A549 (cell line): ENCODE measurements at regions not wholly inside any gene's neighbourhood (a gene's known extent, or its start where the extent isn't known, plus 50 kb on each side); places are given as distances from the start of the nearest gene placed in this dataset.

Experiments used
- ATAC-seq, 2 experiments: fragments of 200-7000 bp in 1 of 2; fragments of >200 bp in 1 of 2; cut with Nextera tagmentation in 1 of 2; cut with Tn5 transposase in 1 of 2; 3 replicates each; pipeline versions ENCODE4 v1.8.0 to v1.9.1; 2018 to 2020; ENCODE audit warnings: mild to moderate bottlenecking in 1 of 2, moderate library complexity in 1 of 2
- CTCF ChIA-PET: fragments of 300-600 bp; sonication (Branson Sonifier 250); formaldehyde crosslinking; extraction: SDS; loops from one replicate; lab custom pipeline; 2021; ENCODE audit warnings: antibody characterized with exemption, inconsistent platforms; lab: Yijun Ruan, JAX
- POLR2A ChIA-PET: fragments of 350-600 bp; formaldehyde crosslinking; extraction: SDS; loops from one replicate; lab custom pipeline; 2021; ENCODE audit warnings: antibody characterized with exemption, inconsistent platforms; lab: Yijun Ruan, JAX
- DNase-seq, 2 experiments: peaks; one replicate each; pipeline versions ENCODE4 v3.0.0 to v3.0.0-alpha.2; 2011 to 2016; ENCODE audit warnings: low read depth in 1 of 2, low spot score in 1 of 2
- FAIRE-seq: peaks from 2 replicates; lab custom pipeline; 2011; peaks lifted over from hg19 to GRCh38; lab: Jason Lieb, UNC
- H3K27ac ChIP-seq, 2 experiments: fragments of >200 bp; sonication (Bioruptor Twin); formaldehyde crosslinking; 3 replicates each; pipeline ENCODE4 v1.5.1; 2016 to 2017
- H3K4me1 ChIP-seq: fragments of >200 bp; sonication (Bioruptor Twin); formaldehyde crosslinking; 3 replicates; pipeline ENCODE4 v1.6.1; 2016
- H3K4me2 ChIP-seq: fragments of >200 bp; sonication (Bioruptor Twin); formaldehyde crosslinking; 3 replicates; pipeline ENCODE4 v1.6.1; 2016
- H3K4me3 ChIP-seq: fragments of >200 bp; sonication (Bioruptor Twin); formaldehyde crosslinking; 3 replicates; pipeline ENCODE4 v1.5.1; 2016
- H3K9me3 ChIP-seq: fragments of >200 bp; sonication (Bioruptor Twin); formaldehyde crosslinking; 3 replicates; pipeline ENCODE4 v1.6.1; 2016
- CBX2 ChIP-seq: fragments of 200-600 bp; sonication (generic); IDR thresholded peaks from 2 replicates; pipeline ENCODE4 v1.6.1; 2016; ENCODE audit warnings: low read depth, mild to moderate bottlenecking, borderline replicate concordance
- CBX8 ChIP-seq: fragments of 200-600 bp; sonication (generic); IDR thresholded peaks from 2 replicates; pipeline ENCODE4 v1.6.1; 2016
- CHD2 ChIP-seq: fragments of 150-350 bp; IDR thresholded peaks from 2 replicates; pipeline ENCODE4 v1.6.1; 2014; ENCODE audit warnings: low read length; ENCODE audit not compliant: partially characterized antibody
- E2F6 ChIP-seq: IDR thresholded peaks from 2 replicates; pipeline ENCODE4 v1.6.1; 2012; ENCODE audit warnings: low read depth, borderline replicate concordance
- EHF ChIP-seq: fragments of 250-450 bp; sonication (Bioruptor Pico); IDR thresholded peaks from 2 replicates; pipeline ENCODE4 v1.5.0; 2020; ENCODE audit warnings: mild to moderate bottlenecking
- EP300 ChIP-seq, 2 experiments: fragments of >200 bp; sonication (Bioruptor Twin); formaldehyde crosslinking; IDR thresholded peaks; 2 replicates in 1 of 2; 3 replicates in 1 of 2; pipeline ENCODE4 v1.6.1; 2016 to 2017
- FOSL2 ChIP-seq, 2 experiments: fragments of 450-650 bp in 1 of 2; fragments of >200 bp in 1 of 2; sonication (Bioruptor Twin) in 1 of 2; formaldehyde crosslinking; IDR thresholded peaks; 2 replicates each; pipeline versions ENCODE4 v1.5.0 to v1.6.1; 2016 to 2020; ENCODE audit warnings: mild to moderate bottlenecking in 1 of 2, moderate library complexity in 1 of 2
- FOXS1 ChIP-seq: fragments of 250-450 bp; sonication (Bioruptor Pico); IDR thresholded peaks from 2 replicates; pipeline ENCODE4 v1.5.0; 2020; ENCODE audit warnings: mild to moderate bottlenecking, moderate library complexity
- GATA3 ChIP-seq: IDR thresholded peaks from 2 replicates; pipeline ENCODE4 v1.6.1; 2012; ENCODE audit warnings: borderline replicate concordance
- HDAC2 ChIP-seq: fragments of 200-600 bp; sonication (generic); IDR thresholded peaks from 2 replicates; pipeline ENCODE4 v1.6.1; 2016
- HOXA7 ChIP-seq: fragments of 250-450 bp; sonication (Bioruptor Pico); IDR thresholded peaks from 2 replicates; pipeline ENCODE4 v1.5.0; 2020; ENCODE audit warnings: mild to moderate bottlenecking, moderate library complexity
- HOXB13 ChIP-seq: fragments of 250-450 bp; sonication (Bioruptor Pico); IDR thresholded peaks from 2 replicates; pipeline ENCODE4 v1.5.0; 2020; ENCODE audit warnings: low read depth, mild to moderate bottlenecking, moderate library complexity
- KDM1A ChIP-seq: fragments of 200-600 bp; sonication (generic); IDR thresholded peaks from 2 replicates; pipeline ENCODE4 v1.6.1; 2016; ENCODE audit warnings: low read depth, mild to moderate bottlenecking
- MAX ChIP-seq: IDR thresholded peaks from 2 replicates; pipeline ENCODE4 v1.6.1; 2012
- MAZ ChIP-seq: fragments of 150-350 bp; IDR thresholded peaks from 2 replicates; pipeline ENCODE4 v1.6.1; 2014; ENCODE audit warnings: antibody characterized with exemption, low read depth, low read length, borderline replicate concordance
- MYC ChIP-seq: IDR thresholded peaks from 2 replicates; pipeline ENCODE4 v1.6.1; 2012; ENCODE audit warnings: mild to moderate bottlenecking, inconsistent platforms, low read length, improper control_type of control experiment, borderline replicate concordance
- NFE2L2 ChIP-seq: fragments of 150-350 bp; conservative IDR thresholded peaks from 2 replicates; pipeline ENCODE4 v1.6.1; 2014; ENCODE audit warnings: low read length
- NPAS2 ChIP-seq: fragments of 250-450 bp; sonication (Bioruptor Pico); IDR thresholded peaks from 2 replicates; pipeline ENCODE4 v1.8.0; 2022; ENCODE audit warnings: mild to moderate bottlenecking, moderate library complexity, borderline replicate concordance
- NR3C1 ChIP-seq: fragments of >200 bp; sonication (Bioruptor Twin); formaldehyde crosslinking; IDR thresholded peaks from 3 replicates; pipeline ENCODE4 v1.6.1; 2017
- RARB ChIP-seq: fragments of 250-450 bp; sonication (Bioruptor Pico); IDR thresholded peaks from 2 replicates; pipeline ENCODE4 v1.8.0; 2021; ENCODE audit warnings: mild to moderate bottlenecking, moderate library complexity
- RCOR1 ChIP-seq: fragments of 150-350 bp; IDR thresholded peaks from 2 replicates; pipeline ENCODE4 v1.6.1; 2014; ENCODE audit warnings: antibody characterized with exemption, low read length, low read depth
- REST ChIP-seq: fragments of 200-600 bp; sonication (generic); IDR thresholded peaks from 2 replicates; pipeline ENCODE4 v1.6.1; 2016; ENCODE audit warnings: antibody characterized with exemption, mild to moderate bottlenecking, moderate library complexity
- RFX5 ChIP-seq: fragments of 450-650 bp; IDR thresholded peaks from 2 replicates; pipeline ENCODE4 v1.7.1; 2014; ENCODE audit warnings: antibody characterized with exemption, mild to moderate bottlenecking, moderate library complexity
- SMC3 ChIP-seq: fragments of >200 bp; sonication (Bioruptor Twin); formaldehyde crosslinking; IDR thresholded peaks from 3 replicates; pipeline ENCODE4 v1.6.1; 2018; ENCODE audit warnings: inconsistent platforms
- TFCP2L1 ChIP-seq: fragments of 250-450 bp; sonication (Bioruptor Pico); IDR thresholded peaks from 2 replicates; pipeline ENCODE4 v1.5.0; 2021; ENCODE audit warnings: mild to moderate bottlenecking
- ZC3H11A ChIP-seq: fragments of 450-650 bp; IDR thresholded peaks from 2 replicates; pipeline ENCODE4 v1.6.1; 2014; ENCODE audit warnings: antibody characterized with exemption, mild to moderate bottlenecking
- ZSCAN20 ChIP-seq: fragments of 250-450 bp; sonication (Bioruptor Pico); IDR thresholded peaks from 2 replicates; pipeline ENCODE4 v1.8.0; 2022; ENCODE audit warnings: mild to moderate bottlenecking, moderate library complexity
- WGBS: methylation state at CpG from one replicate; pipeline ENCODE4 v1.1.6; 2017; ENCODE audit errors: missing lambda C conversion rate; 5-methylcytosine and 5-hydroxymethylcytosine counted together

- TF ChIP-seq HOXA7 (CRISPR knock-in tag) (no peak), RCOR1 (no peak), FOSL2 (IDR thresholded peaks at IDR 0.05) (peak; percentile 77), FOSL2 (CRISPR knock-in tag; IDR thresholded peaks at IDR 0.05) (peak; percentile 74), KDM1A (no peak), GATA3 (peak; percentile 14; the same call in 1 of the 2 replicates), EHF (CRISPR knock-in tag) (no peak), EP300 (IDR thresholded peaks at IDR 0.05) (peak in 1 of 2 experiments; percentile 23; a peak in 1 of 5 replicates), TFCP2L1 (CRISPR knock-in tag) (no peak), ZSCAN20 (no peak)
- TF ChIP-seq, all 56 proteins: peak for 6
Observed at GRCh38 chr4:99763635-99764101, 53.0 kb upstream of the DAPP1 start (continued).

- DNase-seq, result no peak
- FAIRE-seq, result no peak
- ATAC-seq, result no peak
- TF ChIP-seq NPAS2 (CRISPR knock-in tag), result no peak
- TF ChIP-seq MYC, result no peak
- no peak for TF ChIP-seq HOXB13
- TF ChIP-seq HOXA7 (CRISPR knock-in tag), result no peak
- TF ChIP-seq SMC3, result no peak
- no peak for TF ChIP-seq CHD2
- no peak for TF ChIP-seq MAX
- no peak for TF ChIP-seq CBX8
- TF ChIP-seq HDAC2, result no peak
- no peak for TF ChIP-seq NFE2L2
- no peak for TF ChIP-seq MAZ
- TF ChIP-seq, all 56 proteins: peak for 0
- Histone ChIP-seq H3K4me3 (no peak overlapping the region), H3K9me3 (no peaks in the 10 kb centered on the region), H3K4me2 (no peak overlapping the region), H3K27ac (no peak overlapping the region), H3K4me1 (peaks cover 11% of the 10 kb centered on the region)
- 73% methylated on average over 3 of the region's 3 CpGs for WGBS
- ChIA-PET CTCF (interaction anchor here (1.3 kb wide), 1 partner anchor 9 kb away, joined by 3 read pairs; no protein-coding TSS in a partner anchor), POLR2A (no interaction called here)
Observed at GRCh38 chr4:99762728-99763127, 53.9 kb upstream of the DAPP1 start.

- POLR2A ChIA-PET, result no interaction called here
- Histone ChIP-seq H3K4me2 (no peak overlapping the region), H3K27ac (no peak overlapping the region), H3K4me3 (no peak overlapping the region), H3K4me1 (peaks cover 11% of the 10 kb centered on the region), H3K9me3 (no peaks in the 10 kb centered on the region)
- DNase-seq (no peak), ATAC-seq (no peak), FAIRE-seq (no peak)
- CTCF ChIA-PET, result no interaction called here
- WGBS, result 21% methylated on average over 1 of the region's 1 CpG
- TF ChIP-seq FOSL2 (IDR thresholded peaks at IDR 0.05), result no peak
- no peak for TF ChIP-seq FOSL2 (CRISPR knock-in tag; IDR thresholded peaks at IDR 0.05)
- no peak for TF ChIP-seq ZC3H11A
- no peak for TF ChIP-seq FOXS1
- no peak for TF ChIP-seq NR3C1
- TF ChIP-seq E2F6, result no peak
- no peak for TF ChIP-seq CBX2
- TF ChIP-seq RFX5, result no peak
- no peak for TF ChIP-seq REST
- no peak for TF ChIP-seq MAZ
- TF ChIP-seq NFE2L2, result no peak
- no peak for TF ChIP-seq HOXB13
- no peak for TF ChIP-seq RCOR1
- no peak for TF ChIP-seq RARB (CRISPR knock-in tag)
- no peak for TF ChIP-seq EHF (CRISPR knock-in tag)
- TF ChIP-seq, all 56 proteins: peak for 0
Observed at GRCh38 chr4:99759988-99760387, 56.6 kb upstream of the DAPP1 start.
